Kidney (tissue), 13 donors: ENCODE measurements at regions not wholly inside any gene's neighbourhood (a gene's known extent, or its start where the extent isn't known, plus 50 kb on each side); places are given as distances from the start of the nearest gene placed in this dataset.

Experiments used
- DNase-seq, 5 donors: peaks; one replicate each; pipeline ENCODE4 v3.0.0-alpha.2; 2013 to 2020
- FAIRE-seq: peaks from 2 replicates; lab custom pipeline; 2012; peaks lifted over from hg19 to GRCh38; lab: Jason Lieb, UNC
- H3K27ac ChIP-seq, 2 donors: one replicate each; pipeline ENCODE4 v1.7.0; 2013; ENCODE audit warnings: low read depth in 2 of 2, low read length in 2 of 2, inconsistent platforms in 1 of 2
- H3K27me3 ChIP-seq: one replicate; pipeline ENCODE4 v1.7.1; 2013; ENCODE audit warnings: low read length, inconsistent platforms; ENCODE audit not compliant: control insufficient read depth, insufficient read depth
- H3K36me3 ChIP-seq, 3 donors: one replicate each; pipeline versions ENCODE4 v1.7.0 to v1.7.1; 2013; ENCODE audit warnings: low read length in 3 of 3, control low read depth in 1 of 3, inconsistent platforms in 1 of 3; ENCODE audit not compliant: insufficient read depth in 3 of 3, control insufficient read depth in 2 of 3
- H3K4me1 ChIP-seq, 3 donors: one replicate each; pipeline versions ENCODE4 v1.7.0 to v1.7.1; 2013; ENCODE audit warnings: low read length in 3 of 3, inconsistent platforms in 1 of 3, low read depth in 1 of 3; ENCODE audit not compliant: control insufficient read depth in 2 of 3, insufficient read depth in 2 of 3
- H3K4me3 ChIP-seq, 3 donors: one replicate each; pipeline versions ENCODE4 v1.7.0 to v1.8.1; 2013; ENCODE audit warnings: low read length in 3 of 3, control low read depth in 1 of 3, inconsistent platforms in 1 of 3
- H3K9ac ChIP-seq, 3 donors: one replicate each; pipeline versions ENCODE4 v1.7.0 to v1.7.1; 2013; ENCODE audit warnings: low read length in 3 of 3, control low read depth in 1 of 3, inconsistent platforms in 1 of 3
- H3K9me3 ChIP-seq, 3 donors: one replicate each; pipeline versions ENCODE4 v1.7.0 to v1.7.1; 2013; ENCODE audit warnings: low read length in 3 of 3, control low read depth in 1 of 3, inconsistent platforms in 1 of 3; ENCODE audit not compliant: control insufficient read depth in 2 of 3, insufficient read depth in 1 of 3
- intact Hi-C: fragments of 100-400 bp; cut with DNase I; formaldehyde crosslinking; loops from one replicate; pipeline ENCODE4 v1.11.1; 2022
- TF ChIP-seq, protein P1 (sequence below): IDR thresholded peaks from 3 replicates; pipeline ENCODE4 v1.5.1; 2012; ENCODE audit warnings: mild to moderate bottlenecking, moderate library complexity, borderline replicate concordance; ENCODE audit not compliant: insufficient read depth; ENCODE audit errors: extremely low read depth
- donor health status: control.
- donor health status: control.
- donor health status: control.
- donor health status: control.
- donor health status: control.
- donor health status: DM: yes; HTN: yes; CAD: no.
- donor health status: Normal renal cell carcinoma (clear cell type).

DNA sequence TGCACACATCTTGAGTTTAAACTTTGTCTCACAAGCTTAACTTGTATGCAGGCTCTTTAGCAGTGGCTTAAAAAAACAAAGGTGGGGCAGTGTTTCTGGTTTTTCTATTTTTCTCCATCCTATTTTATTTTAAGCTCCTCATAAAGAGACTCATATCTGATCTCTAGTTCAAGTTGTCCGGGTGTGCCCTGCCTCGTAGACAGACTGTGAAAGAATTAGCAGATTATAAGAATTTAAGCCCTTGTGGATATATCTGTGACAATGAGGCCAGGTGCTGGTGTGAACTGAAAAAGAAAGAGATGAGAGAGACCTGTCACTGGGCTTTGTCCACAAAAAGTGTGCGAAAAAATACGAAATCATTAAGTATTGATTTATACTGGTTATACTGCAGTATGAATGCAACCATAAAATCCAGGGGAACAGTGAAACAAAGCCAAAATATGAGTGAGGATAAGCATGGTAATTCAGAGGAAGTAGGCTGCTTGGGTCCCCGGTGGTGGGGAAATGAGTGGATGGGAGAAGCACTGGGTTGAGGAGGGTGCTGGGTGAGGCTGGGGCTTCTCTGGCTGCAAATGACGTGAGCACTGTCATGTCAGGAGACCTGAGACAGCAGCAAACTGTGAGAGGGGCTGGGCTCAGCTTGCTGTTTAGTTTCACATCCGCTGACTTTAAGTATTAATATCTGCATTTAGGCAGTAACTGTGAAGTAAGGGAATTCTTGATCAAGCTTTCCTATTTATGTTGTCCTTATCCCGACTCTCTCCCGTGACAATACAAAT lies 179.7 kb upstream of the ANKRD55 start:
- TF ChIP-seq, protein P1, sequence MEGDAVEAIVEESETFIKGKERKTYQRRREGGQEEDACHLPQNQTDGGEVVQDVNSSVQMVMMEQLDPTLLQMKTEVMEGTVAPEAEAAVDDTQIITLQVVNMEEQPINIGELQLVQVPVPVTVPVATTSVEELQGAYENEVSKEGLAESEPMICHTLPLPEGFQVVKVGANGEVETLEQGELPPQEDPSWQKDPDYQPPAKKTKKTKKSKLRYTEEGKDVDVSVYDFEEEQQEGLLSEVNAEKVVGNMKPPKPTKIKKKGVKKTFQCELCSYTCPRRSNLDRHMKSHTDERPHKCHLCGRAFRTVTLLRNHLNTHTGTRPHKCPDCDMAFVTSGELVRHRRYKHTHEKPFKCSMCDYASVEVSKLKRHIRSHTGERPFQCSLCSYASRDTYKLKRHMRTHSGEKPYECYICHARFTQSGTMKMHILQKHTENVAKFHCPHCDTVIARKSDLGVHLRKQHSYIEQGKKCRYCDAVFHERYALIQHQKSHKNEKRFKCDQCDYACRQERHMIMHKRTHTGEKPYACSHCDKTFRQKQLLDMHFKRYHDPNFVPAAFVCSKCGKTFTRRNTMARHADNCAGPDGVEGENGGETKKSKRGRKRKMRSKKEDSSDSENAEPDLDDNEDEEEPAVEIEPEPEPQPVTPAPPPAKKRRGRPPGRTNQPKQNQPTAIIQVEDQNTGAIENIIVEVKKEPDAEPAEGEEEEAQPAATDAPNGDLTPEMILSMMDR = no peak
- FAIRE-seq = no peak
- no peak overlapping the region for H3K27ac ChIP-seq

DNA sequence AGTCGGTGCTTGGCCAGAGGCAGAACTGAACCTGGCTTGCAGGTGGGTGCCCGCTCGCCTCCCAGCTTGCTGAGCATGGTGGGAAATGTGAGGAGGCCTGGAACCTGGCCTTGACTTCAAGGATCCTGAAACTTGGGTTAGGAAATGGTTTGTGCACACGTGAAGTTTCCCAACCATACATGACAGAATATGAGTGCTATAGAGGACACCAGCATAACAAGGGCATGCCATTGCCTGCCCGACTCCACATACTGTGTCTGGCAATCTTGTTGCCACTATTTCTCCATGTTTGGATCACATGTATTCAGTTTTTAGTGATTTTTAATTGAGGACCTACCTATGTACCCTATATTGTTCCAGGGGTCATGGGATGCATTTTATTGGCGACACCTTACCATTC lies 177.6 kb upstream of the ANKRD55 start:
- Histone ChIP-seq H3K9me3 (no peaks in the 10 kb centered on the region), H3K27ac (no peak overlapping the region), H3K36me3 (no peaks in the 10 kb centered on the region), H3K9ac (no peak overlapping the region), H3K4me1 (peaks cover 0 to 10% (median 2%) of the 10 kb centered on the region in 3 donors), H3K27me3 (no peaks in the 10 kb centered on the region), H3K4me3 (no peak overlapping the region)
- FAIRE-seq = no peak
- DNase-seq = no peak
- TF ChIP-seq, protein P1 = no peak
- intact Hi-C loops = no loop called here

More for the DNA sequence above, 179.7 kb upstream of the ANKRD55 start:
- Histone ChIP-seq H3K4me3 (no peak overlapping the region), H3K27me3 (no peaks in the 10 kb centered on the region), H3K9me3 (no peaks in the 10 kb centered on the region), H3K36me3 (no peaks in the 10 kb centered on the region), H3K9ac (no peak overlapping the region), H3K4me1 (peaks cover 0 to 6% (median 0%) of the 10 kb centered on the region in 3 donors)
- DNase-seq = peak in 2 of 5 donors; percentile 33 to 76
- intact Hi-C loops = no loop called here

DNA sequence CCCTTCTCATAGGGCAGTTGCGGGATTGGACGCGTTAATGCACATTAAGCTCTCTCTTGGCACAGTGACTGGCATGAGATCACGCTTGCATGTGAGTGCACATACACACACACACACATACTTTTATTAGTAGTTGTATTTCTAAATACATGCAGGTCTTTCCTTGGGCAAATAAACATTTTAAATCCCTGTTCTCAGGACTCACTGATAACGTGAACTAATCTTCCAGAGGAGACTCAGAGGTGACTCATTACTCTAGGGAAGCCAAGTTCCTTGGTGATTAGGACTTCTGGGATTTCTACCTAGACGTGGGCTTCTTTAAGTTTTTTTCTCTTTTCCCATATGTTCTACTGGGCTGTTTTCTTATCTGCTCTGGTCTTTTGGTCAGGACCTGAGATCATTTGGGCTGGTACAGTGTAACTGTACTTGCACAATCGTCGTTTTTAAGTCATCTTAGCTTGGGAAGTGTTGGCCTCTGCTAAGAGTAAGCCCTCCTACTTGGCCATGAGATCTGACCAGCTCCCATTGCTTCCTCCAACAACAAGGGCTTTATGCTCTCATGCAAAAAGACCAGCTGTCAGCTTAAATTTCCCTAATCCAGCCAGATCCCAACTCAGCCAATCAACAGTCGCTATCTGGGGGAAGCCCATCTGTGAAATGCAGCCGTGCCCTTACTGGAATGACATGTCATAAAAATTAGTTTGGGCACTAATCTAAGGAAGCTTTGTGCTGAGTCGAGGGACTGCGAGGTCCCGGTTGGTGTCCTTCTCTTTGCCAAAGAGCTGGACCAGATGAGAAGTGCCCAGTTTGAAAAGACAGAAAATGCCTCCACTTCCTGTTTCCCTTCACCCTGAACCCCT lies 176.4 kb upstream of the ANKRD55 start:
- no peak for DNase-seq
- Histone ChIP-seq H3K9me3 (no peaks in the 10 kb centered on the region), H3K36me3 (no peaks in the 10 kb centered on the region), H3K4me1 (peaks cover 0 to 16% (median 2%) of the 10 kb centered on the region in 3 donors), H3K9ac (no peak overlapping the region), H3K27me3 (no peaks in the 10 kb centered on the region), H3K27ac (no peak overlapping the region), H3K4me3 (no peak overlapping the region)
- TF ChIP-seq, protein P1 = no peak
- no peak for FAIRE-seq
- intact Hi-C loops = no loop called here
